ENCODE measurements at regions not wholly inside any gene's neighbourhood (a gene's known extent, or its start where the extent isn't known, plus 50 kb on each side); places are given as distances from the start of the nearest gene placed in this dataset.
"Not testable (repeated sequence)": the region's sequence is repeated elsewhere in the genome, so short reads cannot be mapped to it uniquely, and the experiment has no call there.

- no peak for DNase-seq (ENCODE audit: low read depth)
- no peak overlapping the region for H3K4me3 ChIP-seq (ENCODE audit: control insufficient read depth, low read depth, low read length)
- TF ChIP-seq CTCF (IDR thresholded peaks at IDR 0.05; ENCODE audit: control insufficient read depth, insufficient read depth, low read depth, low read length, missing control alignments) = no peak
These were observed 102.3 kb upstream of the GRIN3A start for GRCh38 chr9:101840694-101841188.

GRCh38 chr9:101838988-101839387 lies 100.5 kb upstream of the GRIN3A start:
- DNase-seq (ENCODE audit: low read depth); H3K4me3 ChIP-seq (ENCODE audit: control insufficient read depth, low read depth, low read length): not testable (repeated sequence)

GRCh38 chr9:101836021-101836420 lies 97.6 kb upstream of the GRIN3A start:
- no peak overlapping the region for H3K4me3 ChIP-seq (ENCODE audit: control insufficient read depth, low read depth, low read length)
- no peak for TF ChIP-seq CTCF (IDR thresholded peaks at IDR 0.05; ENCODE audit: control insufficient read depth, insufficient read depth, low read depth, low read length, missing control alignments)

GRCh38 chr9:101832486-101832885 lies 94.0 kb upstream of the GRIN3A start:
- TF ChIP-seq CTCF (IDR thresholded peaks at IDR 0.05; ENCODE audit: control insufficient read depth, insufficient read depth, low read depth, low read length, missing control alignments) = no peak
- no peak overlapping the region for H3K4me3 ChIP-seq (ENCODE audit: control insufficient read depth, low read depth, low read length)
- DNase-seq (ENCODE audit: low read depth) = no peak

More at GRCh38 chr9:101836021-101836420, 97.6 kb upstream of the GRIN3A start:
- no peak for DNase-seq (ENCODE audit: low read depth)

- not testable (repeated sequence) for DNase-seq (ENCODE audit: low read depth)
These were observed 83.0 kb upstream of the GRIN3A start for GRCh38 chr9:101821450-101821849.

GRCh38 chr9:101820983-101821382 lies 82.5 kb upstream of the GRIN3A start:
- H3K4me3 ChIP-seq (ENCODE audit: control insufficient read depth, low read depth, low read length) = not testable (repeated sequence)

More at GRCh38 chr9:101821450-101821849, 83.0 kb upstream of the GRIN3A start:
- H3K4me3 ChIP-seq (ENCODE audit: control insufficient read depth, low read depth, low read length) = not testable (repeated sequence)

GRCh38 chr9:101814064-101814463 lies 75.6 kb upstream of the GRIN3A start:
- TF ChIP-seq CTCF (IDR thresholded peaks at IDR 0.05; ENCODE audit: control insufficient read depth, insufficient read depth, low read depth, low read length, missing control alignments) = no peak

More at GRCh38 chr9:101820983-101821382, 82.5 kb upstream of the GRIN3A start:
- not testable (repeated sequence) for DNase-seq (ENCODE audit: low read depth)

GRCh38 chr9:101807879-101808278 lies 69.4 kb upstream of the GRIN3A start:
- not testable (repeated sequence) for DNase-seq (ENCODE audit: low read depth); H3K4me3 ChIP-seq (ENCODE audit: control insufficient read depth, low read depth, low read length)

More at GRCh38 chr9:101814064-101814463, 75.6 kb upstream of the GRIN3A start:
- H3K4me3 ChIP-seq (ENCODE audit: control insufficient read depth, low read depth, low read length) = no peak overlapping the region
- DNase-seq (ENCODE audit: low read depth) = no peak

GRCh38 chr9:101796044-101796443 lies 57.6 kb upstream of the GRIN3A start:
- TF ChIP-seq CTCF (IDR thresholded peaks at IDR 0.05; ENCODE audit: control insufficient read depth, insufficient read depth, low read depth, low read length, missing control alignments) = no peak
- no peak overlapping the region for H3K4me3 ChIP-seq (ENCODE audit: control insufficient read depth, low read depth, low read length)
- no peak for DNase-seq (ENCODE audit: low read depth)
